GM23248 (cell line): ENCODE measurements at regions not wholly inside any gene's neighbourhood (a gene's known extent, or its start where the extent isn't known, plus 50 kb on each side); places are given as distances from the start of the nearest gene placed in this dataset.
A peak's percentile ranks its signal among the peaks of the same experiment; 100 is the strongest.
"Not testable (repeated sequence)": the region's sequence is repeated elsewhere in the genome, so short reads cannot be mapped to it uniquely, and the experiment has no call there.

Experiments
- DNase-seq: peaks from one replicate; pipeline ENCODE4 v3.0.0-alpha.2; 2015
- H2AFZ ChIP-seq: fragments of 200-600 bp; sonication (generic); 2 replicates; pipeline ENCODE4 v1.6.1; 2016; ENCODE audit warnings: antibody characterized with exemption
- H3F3A ChIP-seq: fragments of 200-600 bp; sonication (generic); 2 replicates; pipeline ENCODE4 v1.6.1; 2016; ENCODE audit warnings: mild to moderate bottlenecking, antibody characterized with exemption, mixed run types; ENCODE audit not compliant: insufficient read depth
- H3K27ac ChIP-seq: fragments of 200-600 bp; sonication (generic); 2 replicates; pipeline ENCODE4 v1.5.1; 2016; ENCODE audit warnings: mild to moderate bottlenecking
- H3K27me3 ChIP-seq: fragments of 200-600 bp; sonication (generic); replicated peaks from 2 replicates; pipeline ENCODE4 v1.6.1; 2016; ENCODE audit warnings: mild to moderate bottlenecking; ENCODE audit not compliant: insufficient read depth
- H3K36me3 ChIP-seq: fragments of 200-600 bp; sonication (generic); 2 replicates; pipeline ENCODE4 v1.6.1; 2016; ENCODE audit warnings: low read depth, mild to moderate bottlenecking
- H3K4me1 ChIP-seq: fragments of 200-600 bp; sonication (generic); 2 replicates; pipeline ENCODE4 v1.6.1; 2016; ENCODE audit warnings: mild to moderate bottlenecking; ENCODE audit not compliant: insufficient read depth
- H3K4me2 ChIP-seq: fragments of 200-600 bp; sonication (generic); one replicate; pipeline ENCODE4 v1.6.1; 2016; ENCODE audit warnings: mild to moderate bottlenecking; ENCODE audit not compliant: unreplicated experiment
- H3K4me3 ChIP-seq: fragments of 200-600 bp; sonication (generic); 2 replicates; pipeline ENCODE4 v1.5.1; 2016; ENCODE audit warnings: mild to moderate bottlenecking
- H3K79me2 ChIP-seq: fragments of 200-600 bp; sonication (generic); 2 replicates; pipeline ENCODE4 v1.6.1; 2016; ENCODE audit warnings: mild to moderate bottlenecking; ENCODE audit not compliant: insufficient read depth
- H3K9ac ChIP-seq: fragments of 200-600 bp; sonication (generic); 2 replicates; pipeline ENCODE4 v1.6.1; 2016; ENCODE audit warnings: mild to moderate bottlenecking
- H3K9me2 ChIP-seq: fragments of 200-600 bp; sonication (generic); 2 replicates; pipeline ENCODE4 v1.6.1; 2016; ENCODE audit warnings: mixed run types, mild to moderate bottlenecking, moderate library complexity; ENCODE audit not compliant: insufficient read depth
- H3K9me3 ChIP-seq: fragments of 200-600 bp; sonication (generic); one replicate; pipeline ENCODE4 v1.6.1; 2017; ENCODE audit warnings: low read depth
- H4K20me1 ChIP-seq: fragments of 200-600 bp; sonication (generic); 2 replicates; pipeline ENCODE4 v1.6.0; 2016; ENCODE audit not compliant: insufficient read depth
- EZH2 ChIP-seq: fragments of 200-600 bp; sonication (generic); IDR thresholded peaks from 2 replicates; pipeline ENCODE4 v1.6.1; 2018; ENCODE audit warnings: antibody characterized with exemption, mild to moderate bottlenecking; ENCODE audit not compliant: insufficient read depth, poor library complexity, severe bottlenecking
- EZH2phosphoT487 ChIP-seq: fragments of 200-600 bp; sonication (generic); IDR thresholded peaks from 2 replicates; pipeline ENCODE4 v1.6.1; 2018; ENCODE audit warnings: antibody characterized with exemption, moderate library complexity, mild to moderate bottlenecking, low read depth; ENCODE audit not compliant: insufficient read depth
- WGBS, 2 experiments: methylation state at CpG; one replicate each; pipeline ENCODE4 v1.1.6; 2015 to 2017; ENCODE audit warnings: low lambda C conversion rate in 2 of 2, low coverage in 1 of 2; ENCODE audit errors: missing lambda C conversion rate in 2 of 2; 5-methylcytosine and 5-hydroxymethylcytosine counted together
- in situ Hi-C: fragments of 300-500 bp; cut with MboI; formaldehyde crosslinking; loops from 2 replicates; pipeline ENCODE4 v1.15.0; 2020

DNA sequence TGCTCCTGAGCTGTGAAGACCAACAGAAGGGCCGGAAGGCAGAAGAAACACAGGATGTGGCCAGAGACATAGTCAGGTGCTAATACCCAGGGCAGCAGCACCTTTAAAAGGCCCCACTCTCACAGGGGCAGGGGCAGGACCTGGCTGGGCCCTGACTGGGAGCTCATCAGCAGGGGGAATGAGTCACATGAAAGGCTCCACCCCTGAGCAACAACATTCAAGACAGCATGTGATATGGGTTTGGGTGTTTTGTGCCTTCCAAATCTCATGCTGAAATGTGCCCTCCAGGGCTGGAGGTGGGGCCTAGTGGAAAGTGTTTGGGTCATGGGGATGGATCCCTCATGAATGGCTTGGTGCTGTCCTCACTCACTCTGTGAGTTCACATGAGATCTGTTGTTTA, 181.7 kb downstream of the ERCC6L2 start:
- DNase-seq = no peak
- WGBS, 2 experiments = 71 to 90% methylated on average over 1 of the region's 1 CpG

DNA sequence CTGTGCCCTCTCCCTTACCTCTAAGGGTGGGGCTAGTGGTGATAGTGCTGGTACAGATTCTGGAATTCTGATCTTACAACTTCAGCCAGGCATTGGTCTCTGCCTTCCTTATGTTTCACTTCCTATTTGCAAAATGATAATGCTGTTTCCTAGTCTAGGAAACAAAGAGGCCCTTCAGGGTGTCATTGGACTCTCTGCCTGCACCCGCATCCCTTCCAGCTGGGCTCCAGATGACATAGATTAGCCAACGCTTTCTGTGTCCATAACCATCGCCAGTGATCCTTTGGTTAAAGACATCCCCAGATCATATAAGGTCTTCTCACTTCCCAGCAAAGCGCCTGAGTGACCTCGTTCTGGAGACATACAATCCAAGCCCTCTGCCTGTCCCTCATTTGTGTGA, 180.7 kb downstream of the ERCC6L2 start:
- Histone ChIP-seq H3K36me3 (no peaks in the 10 kb centered on the region), H3F3A (no peaks in the 10 kb centered on the region), H4K20me1 (no peaks in the 10 kb centered on the region), H3K9me2 (no peaks in the 10 kb centered on the region), H3K27me3 (no peaks in the 10 kb centered on the region), H3K4me2 (no peak overlapping the region), H2AFZ (no peak overlapping the region), H3K9ac (no peak overlapping the region), H3K79me2 (no peaks in the 10 kb centered on the region), H3K27ac (no peak overlapping the region), H3K4me1 (no peaks in the 10 kb centered on the region), H3K4me3 (no peak overlapping the region), H3K9me3 (no peaks in the 10 kb centered on the region)
- DNase-seq = no peak
- no peak for TF ChIP-seq EZH2phosphoT487
- TF ChIP-seq EZH2 = no peak
- in situ Hi-C loops = no loop called here
- WGBS, 2 experiments = 59 to 64% methylated on average over 5 of the region's 5 CpGs

More for the DNA sequence above, 181.7 kb downstream of the ERCC6L2 start:
- in situ Hi-C loops = no loop called here
- no peaks in the 10 kb centered on the region for H4K20me1 ChIP-seq
- H3K9ac ChIP-seq = no peak overlapping the region
- no peaks in the 10 kb centered on the region for H3K27me3 ChIP-seq
- no peaks in the 10 kb centered on the region for H3K9me2 ChIP-seq
- H3F3A ChIP-seq = no peaks in the 10 kb centered on the region
- no peaks in the 10 kb centered on the region for H3K79me2 ChIP-seq
- no peaks in the 10 kb centered on the region for H3K36me3 ChIP-seq
- H3K9me3 ChIP-seq = no peaks in the 10 kb centered on the region
- H2AFZ ChIP-seq = no peak overlapping the region
- H3K4me2 ChIP-seq = no peak overlapping the region
- no peak overlapping the region for H3K4me3 ChIP-seq
- no peaks in the 10 kb centered on the region for H3K4me1 ChIP-seq
- no peak overlapping the region for H3K27ac ChIP-seq
- TF ChIP-seq EZH2 = no peak

GRCh38 chr9:96054248-96054647, 178.8 kb downstream of the ERCC6L2 start:
- H3K36me3 ChIP-seq, H3K27ac ChIP-seq, H2AFZ ChIP-seq, H4K20me1 ChIP-seq, H3K79me2 ChIP-seq, H3F3A ChIP-seq, H3K9me3 ChIP-seq, H3K4me1 ChIP-seq, in situ Hi-C loops, H3K27me3 ChIP-seq, DNase-seq, H3K4me2 ChIP-seq, H3K4me3 ChIP-seq, H3K9ac ChIP-seq, H3K9me2 ChIP-seq: not testable (repeated sequence)
- WGBS, 2 experiments = 47 to 61% methylated on average over 5 of the region's 5 CpGs

- Histone ChIP-seq H3F3A (no peaks in the 10 kb centered on the region), H2AFZ (no peak overlapping the region), H3K27me3 (no peaks in the 10 kb centered on the region), H3K79me2 (no peaks in the 10 kb centered on the region), H3K4me3 (no peak overlapping the region), H3K4me1 (no peaks in the 10 kb centered on the region), H3K36me3 (no peaks in the 10 kb centered on the region), H3K27ac (no peak overlapping the region), H3K9me3 (no peaks in the 10 kb centered on the region), H3K9me2 (no peaks in the 10 kb centered on the region), H3K4me2 (no peak overlapping the region), H4K20me1 (no peaks in the 10 kb centered on the region), H3K9ac (no peak overlapping the region)
- 35 to 45% methylated on average over 5 to 6 of the region's 6 CpGs for WGBS, 2 experiments
- in situ Hi-C loops = no loop called here
- TF ChIP-seq EZH2phosphoT487 (no peak), EZH2 (no peak)
- DNase-seq = peak; percentile 6
Measured at GRCh38 chr9:96052686-96053085, 177.2 kb downstream of the ERCC6L2 start.

GRCh38 chr9:96051423-96051822, 175.9 kb downstream of the ERCC6L2 start:
- Histone ChIP-seq H3K27ac (no peak overlapping the region), H3K4me1 (no peaks in the 10 kb centered on the region), H3F3A (no peaks in the 10 kb centered on the region), H3K4me2 (no peak overlapping the region), H3K4me3 (no peak overlapping the region), H3K36me3 (no peaks in the 10 kb centered on the region), H3K9ac (no peak overlapping the region), H3K27me3 (no peaks in the 10 kb centered on the region), H3K9me3 (no peaks in the 10 kb centered on the region), H3K9me2 (no peaks in the 10 kb centered on the region), H2AFZ (no peak overlapping the region), H3K79me2 (no peaks in the 10 kb centered on the region), H4K20me1 (no peaks in the 10 kb centered on the region)
- WGBS, 2 experiments = 71 to 74% methylated on average over 7 of the region's 7 CpGs
- in situ Hi-C loops = no loop called here
- TF ChIP-seq EZH2phosphoT487 = no peak
- DNase-seq = no peak
